Astrocyte (in vitro differentiated cells and primary cell): ENCODE measurements at regions not wholly inside any gene's neighbourhood (a gene's known extent, or its start where the extent isn't known, plus 50 kb on each side); places are given as distances from the start of the nearest gene placed in this dataset.

Source experiments
- CTCF ChIP-seq: IDR thresholded peaks from 2 replicates; pipeline ENCODE4 v1.5.1; 2011; ENCODE audit warnings: low read depth, mild to moderate bottlenecking, inconsistent platforms, low read length, moderate library complexity; ENCODE audit not compliant: insufficient read depth
- EZH2 ChIP-seq: IDR thresholded peaks from 2 replicates; pipeline ENCODE4 v1.6.1; 2012; ENCODE audit warnings: mild to moderate bottlenecking, low read length, inconsistent platforms; ENCODE audit not compliant: insufficient read depth

DNA sequence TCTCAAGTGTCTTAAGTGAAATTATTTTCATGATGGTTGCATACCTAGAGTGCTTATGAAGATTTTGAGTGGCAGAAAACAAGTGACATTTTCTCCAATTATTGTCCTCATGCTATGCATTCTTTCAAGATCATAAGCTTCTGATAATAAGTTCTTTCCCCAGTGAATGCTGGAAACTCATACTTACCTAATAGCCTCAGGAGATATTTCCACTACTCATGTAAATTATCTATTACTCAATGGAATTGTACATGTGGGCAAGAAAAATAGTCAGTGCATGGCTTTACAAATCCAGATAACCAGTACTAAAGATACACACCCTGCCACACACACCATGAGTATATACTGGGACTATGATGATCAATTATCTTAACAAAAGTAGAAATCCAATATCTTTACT lies 1219.4 kb upstream of the C9orf72 start:
- no peak for TF ChIP-seq EZH2
- TF ChIP-seq CTCF: no peak
